ENCODE measurements at regions not wholly inside any gene's neighbourhood (a gene's known extent, or its start where the extent isn't known, plus 50 kb on each side); places are given as distances from the start of the nearest gene placed in this dataset.

GRCh38 chr10:24115403-24115802, 93.5 kb upstream of the KIAA1217 start:
- no peak for TF ChIP-seq CTCF (IDR thresholded peaks at IDR 0.05)
- no peak for TF ChIP-seq POLR2A (IDR thresholded peaks at IDR 0.05)
